Islet precursor cell (in vitro differentiated cells): ENCODE measurements at regions not wholly inside any gene's neighbourhood (a gene's known extent, or its start where the extent isn't known, plus 50 kb on each side); places are given as distances from the start of the nearest gene placed in this dataset.
"Not testable (repeated sequence)": the region's sequence is repeated elsewhere in the genome, so short reads cannot be mapped to it uniquely, and the experiment has no call there.

Experiments
- DNase-seq: peaks from one replicate; pipeline ENCODE4 v3.0.0-alpha.2; 2018

GRCh38 chr13:73310366-73310765 is 251.6 kb downstream of the KLF5 start:
- DNase-seq: no peak

- DNase-seq: no peak
Measured at GRCh38 chr13:73307481-73307880, 248.7 kb downstream of the KLF5 start.

GRCh38 chr13:73306688-73307087 is 247.9 kb downstream of the KLF5 start:
- no peak for DNase-seq

GRCh38 chr13:73304442-73304841 is 245.6 kb downstream of the KLF5 start:
- DNase-seq: no peak

- peak; percentile 58 for DNase-seq
Measured at GRCh38 chr13:73303851-73304250, 245.0 kb downstream of the KLF5 start.

- not testable (repeated sequence) for DNase-seq
Measured at GRCh38 chr13:73301622-73302021, 242.8 kb downstream of the KLF5 start.

- DNase-seq: no peak
Measured at GRCh38 chr13:73300718-73301425, 242.1 kb downstream of the KLF5 start.

GRCh38 chr13:73299787-73300186 is 241.0 kb downstream of the KLF5 start:
- no peak for DNase-seq

- no peak for DNase-seq
Measured at GRCh38 chr13:73293913-73294523, 235.2 kb downstream of the KLF5 start.

- no peak for DNase-seq
Measured at GRCh38 chr13:73292127-73292526, 233.3 kb downstream of the KLF5 start.

GRCh38 chr13:73290844-73291243 is 232.0 kb downstream of the KLF5 start:
- no peak for DNase-seq

- no peak for DNase-seq
Measured at GRCh38 chr13:73288596-73288995, 229.8 kb downstream of the KLF5 start.

GRCh38 chr13:73287831-73288230 is 229.0 kb downstream of the KLF5 start:
- no peak for DNase-seq

GRCh38 chr13:73286942-73287620 is 228.3 kb downstream of the KLF5 start:
- DNase-seq: no peak

GRCh38 chr13:73286177-73286576 is 227.4 kb downstream of the KLF5 start:
- DNase-seq: no peak

- no peak for DNase-seq
Measured at GRCh38 chr13:73284081-73284874, 225.5 kb downstream of the KLF5 start.

GRCh38 chr13:73283636-73284035 is 224.8 kb downstream of the KLF5 start:
- DNase-seq: no peak

GRCh38 chr13:73281746-73282145 is 222.9 kb downstream of the KLF5 start:
- no peak for DNase-seq

- no peak for DNase-seq
Measured at GRCh38 chr13:73278186-73278585, 219.4 kb downstream of the KLF5 start.

- DNase-seq: no peak
Measured at GRCh38 chr13:73275163-73275562, 216.4 kb downstream of the KLF5 start.

- DNase-seq: no peak
Measured at GRCh38 chr13:73274147-73274546, 215.3 kb downstream of the KLF5 start.

GRCh38 chr13:73273745-73274144 is 214.9 kb downstream of the KLF5 start:
- DNase-seq: no peak

GRCh38 chr13:73273276-73273675 is 214.5 kb downstream of the KLF5 start:
- DNase-seq: no peak
